SH-SY5Y (cell line): ENCODE measurements at regions not wholly inside any gene's neighbourhood (a gene's known extent, or its start where the extent isn't known, plus 50 kb on each side); places are given as distances from the start of the nearest gene placed in this dataset.

Experiments used
- GATA2 ChIP-seq: IDR thresholded peaks from 2 replicates; pipeline ENCODE4 v1.6.1; 2011; ENCODE audit warnings: mild to moderate bottlenecking, low read depth, low read length
- GATA3 ChIP-seq: IDR thresholded peaks from 2 replicates; pipeline ENCODE4 v1.6.1; 2011; ENCODE audit warnings: low read depth, mild to moderate bottlenecking, low read length, moderate library complexity

- TF ChIP-seq GATA3 (no peak), GATA2 (no peak)
Measured at GRCh38 chrX:7201496-7201895, 53.5 kb upstream of the PUDP start.
